ENCODE measurements at regions not wholly inside any gene's neighbourhood (a gene's known extent, or its start where the extent isn't known, plus 50 kb on each side); places are given as distances from the start of the nearest gene placed in this dataset. TPM values are rescaled to one million over a fixed set of nuclear protein-coding genes. Genes with fewer than 3 reads are reported as not detected.

Small RNAs in the stretch of these regions (small RNA-seq; reads per million reads assigned to genes)
- gene AL512324.1 (ENCODE audit: low replicate concordance) (not detected), gene MIR3156-1 (ENCODE audit: low replicate concordance) (not detected), gene RNU6-1207P (ENCODE audit: low replicate concordance) (not detected)

Data from spinal cord (tissue), 1 donor.